SU-DHL-6 (cell line): ENCODE measurements at regions not wholly inside any gene's neighbourhood (a gene's known extent, or its start where the extent isn't known, plus 50 kb on each side); places are given as distances from the start of the nearest gene placed in this dataset.

ENCODE experiments used
- EZH2phosphoT487 ChIP-seq: fragments of 200-600 bp; sonication (generic), shearing (Covaris generic); conservative IDR thresholded peaks from 2 replicates; pipeline ENCODE4 v1.6.1; 2018; ENCODE audit warnings: mild to moderate bottlenecking, antibody characterized with exemption, low read length, moderate library complexity, mixed read lengths
- TF ChIP-seq, protein P1 (sequence below): fragments of 200-600 bp; sonication (generic); IDR thresholded peaks from one replicate; pipeline ENCODE4 v1.5.1; 2017; ENCODE audit warnings: antibody characterized with exemption, mild to moderate bottlenecking, low read length, moderate library complexity; ENCODE audit not compliant: insufficient read depth, poor library complexity, severe bottlenecking

GRCh38 chr7:25863005-25863728 is 288.8 kb upstream of the NFE2L3 start:
- TF ChIP-seq, protein P1, sequence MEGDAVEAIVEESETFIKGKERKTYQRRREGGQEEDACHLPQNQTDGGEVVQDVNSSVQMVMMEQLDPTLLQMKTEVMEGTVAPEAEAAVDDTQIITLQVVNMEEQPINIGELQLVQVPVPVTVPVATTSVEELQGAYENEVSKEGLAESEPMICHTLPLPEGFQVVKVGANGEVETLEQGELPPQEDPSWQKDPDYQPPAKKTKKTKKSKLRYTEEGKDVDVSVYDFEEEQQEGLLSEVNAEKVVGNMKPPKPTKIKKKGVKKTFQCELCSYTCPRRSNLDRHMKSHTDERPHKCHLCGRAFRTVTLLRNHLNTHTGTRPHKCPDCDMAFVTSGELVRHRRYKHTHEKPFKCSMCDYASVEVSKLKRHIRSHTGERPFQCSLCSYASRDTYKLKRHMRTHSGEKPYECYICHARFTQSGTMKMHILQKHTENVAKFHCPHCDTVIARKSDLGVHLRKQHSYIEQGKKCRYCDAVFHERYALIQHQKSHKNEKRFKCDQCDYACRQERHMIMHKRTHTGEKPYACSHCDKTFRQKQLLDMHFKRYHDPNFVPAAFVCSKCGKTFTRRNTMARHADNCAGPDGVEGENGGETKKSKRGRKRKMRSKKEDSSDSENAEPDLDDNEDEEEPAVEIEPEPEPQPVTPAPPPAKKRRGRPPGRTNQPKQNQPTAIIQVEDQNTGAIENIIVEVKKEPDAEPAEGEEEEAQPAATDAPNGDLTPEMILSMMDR = no peak
- no peak for TF ChIP-seq EZH2phosphoT487
